ENCODE measurements at regions not wholly inside any gene's neighbourhood (a gene's known extent, or its start where the extent isn't known, plus 50 kb on each side); places are given as distances from the start of the nearest gene placed in this dataset.

DNA sequence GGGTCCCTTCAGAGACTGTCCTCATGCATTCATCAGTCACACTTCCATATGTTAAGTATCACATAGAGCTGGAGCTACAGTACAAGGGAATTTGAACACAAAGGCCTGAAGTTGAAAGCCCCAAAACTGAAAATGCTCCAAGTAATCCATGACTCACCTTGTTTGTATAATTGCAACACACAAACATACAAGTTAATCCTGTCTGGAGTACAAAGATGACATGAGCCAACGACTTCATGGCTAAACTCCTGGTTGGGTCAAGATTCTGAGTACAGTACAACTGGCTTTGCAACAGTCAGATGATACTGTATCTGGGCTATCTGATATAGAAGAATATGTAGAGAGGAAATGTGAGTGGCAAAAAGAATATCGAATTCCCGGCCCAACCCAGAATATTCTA, 73.1 kb upstream of the AASS start:
- 48 to 62% (median 59%) methylated on average over 3 of the region's 3 CpGs for WGBS, 4 donors
- H3K36me3 ChIP-seq, result no peaks in the 10 kb centered on the region
- ATAC-seq (no peak), DNase-seq (no peak)
- TF ChIP-seq POLR2A (IDR thresholded peaks at IDR 0.05), result no peak
- TF ChIP-seq, protein P1, sequence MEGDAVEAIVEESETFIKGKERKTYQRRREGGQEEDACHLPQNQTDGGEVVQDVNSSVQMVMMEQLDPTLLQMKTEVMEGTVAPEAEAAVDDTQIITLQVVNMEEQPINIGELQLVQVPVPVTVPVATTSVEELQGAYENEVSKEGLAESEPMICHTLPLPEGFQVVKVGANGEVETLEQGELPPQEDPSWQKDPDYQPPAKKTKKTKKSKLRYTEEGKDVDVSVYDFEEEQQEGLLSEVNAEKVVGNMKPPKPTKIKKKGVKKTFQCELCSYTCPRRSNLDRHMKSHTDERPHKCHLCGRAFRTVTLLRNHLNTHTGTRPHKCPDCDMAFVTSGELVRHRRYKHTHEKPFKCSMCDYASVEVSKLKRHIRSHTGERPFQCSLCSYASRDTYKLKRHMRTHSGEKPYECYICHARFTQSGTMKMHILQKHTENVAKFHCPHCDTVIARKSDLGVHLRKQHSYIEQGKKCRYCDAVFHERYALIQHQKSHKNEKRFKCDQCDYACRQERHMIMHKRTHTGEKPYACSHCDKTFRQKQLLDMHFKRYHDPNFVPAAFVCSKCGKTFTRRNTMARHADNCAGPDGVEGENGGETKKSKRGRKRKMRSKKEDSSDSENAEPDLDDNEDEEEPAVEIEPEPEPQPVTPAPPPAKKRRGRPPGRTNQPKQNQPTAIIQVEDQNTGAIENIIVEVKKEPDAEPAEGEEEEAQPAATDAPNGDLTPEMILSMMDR (IDR thresholded peaks at IDR 0.05), result no peak
- no peak overlapping the region for H3K4me3 ChIP-seq
- no peak overlapping the region for H3K27ac ChIP-seq
- H3K4me1 ChIP-seq, result no peaks in the 10 kb centered on the region
- H3K9me3 ChIP-seq, result no peaks in the 10 kb centered on the region
- no peaks in the 10 kb centered on the region for H3K27me3 ChIP-seq
- intact Hi-C loops (cut with DNase I), result loop anchor here in 4 of 10 donors (5.0 kb wide), 3 partner anchors 310 to 935 kb away; no protein-coding TSS in a partner anchor

DNA sequence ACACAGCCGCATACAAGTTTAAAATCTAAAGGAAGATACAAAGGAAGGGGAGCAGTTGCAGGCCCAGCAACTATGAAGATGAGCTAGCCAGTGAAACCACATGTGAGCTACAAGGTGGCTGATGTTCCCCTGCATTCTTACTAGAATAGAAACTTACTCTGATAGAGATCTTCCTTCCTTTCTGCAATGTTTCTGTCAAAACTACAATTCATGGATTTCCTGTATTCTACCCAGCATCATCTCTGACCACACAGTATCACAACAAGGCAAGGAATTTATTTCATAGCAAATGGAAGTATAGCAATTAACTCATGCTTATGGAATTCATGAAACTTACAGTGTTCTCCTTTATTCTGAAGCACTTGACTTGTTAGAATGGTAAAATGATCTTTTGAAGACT, 68.7 kb upstream of the AASS start:
- H3K36me3 ChIP-seq, result no peaks in the 10 kb centered on the region
- DNase-seq (no peak), ATAC-seq (no peak)
- peaks cover 0 to 3% (median 0%) of the 10 kb centered on the region in 12 donors for H3K9me3 ChIP-seq
- H3K27ac ChIP-seq, result no peak overlapping the region
- 68 to 79% (median 77%) methylated on average over 1 of the region's 1 CpG for WGBS, 4 donors
- TF ChIP-seq POLR2A (IDR thresholded peaks at IDR 0.05), result no peak
- TF ChIP-seq, protein P1 (IDR thresholded peaks at IDR 0.05), result no peak
- no peaks in the 10 kb centered on the region for H3K27me3 ChIP-seq
- no peaks in the 10 kb centered on the region for H3K4me1 ChIP-seq
- no peak overlapping the region for H3K4me3 ChIP-seq
- intact Hi-C loops (cut with DNase I), result no loop called here

DNA sequence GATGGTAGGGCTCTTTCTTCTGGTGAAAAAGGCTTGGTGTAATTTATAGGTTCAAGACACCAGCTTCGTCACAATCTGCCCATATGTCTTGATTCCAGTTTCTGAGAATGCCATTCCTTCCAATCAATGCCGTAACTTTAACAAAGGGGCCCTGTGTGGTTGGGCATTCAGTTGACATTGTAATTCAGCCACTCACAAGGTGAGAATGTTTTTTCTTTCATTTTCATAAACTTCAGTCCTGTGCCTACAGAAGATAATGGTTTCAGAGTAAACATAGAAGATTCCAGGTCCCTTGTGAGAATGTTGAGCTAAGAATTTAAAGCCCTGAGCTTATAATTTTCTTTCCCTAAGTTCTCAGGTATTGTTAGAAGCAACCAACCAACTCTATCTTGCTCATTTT, 67.3 kb upstream of the AASS start:
- no peak for DNase-seq
- H3K9me3 ChIP-seq, result peaks cover 0 to 16% (median 0%) of the 10 kb centered on the region in 12 donors
- 86 to 94% (median 90%) methylated on average over 2 of the region's 2 CpGs for WGBS, 4 donors
- intact Hi-C loops (cut with DNase I), result no loop called here
- H3K4me1 ChIP-seq, result no peaks in the 10 kb centered on the region
- TF ChIP-seq, protein P1 (IDR thresholded peaks at IDR 0.05), result no peak
- H3K27ac ChIP-seq, result no peak overlapping the region
- no peak for ATAC-seq
- H3K36me3 ChIP-seq, result peaks cover 0 to 3% (median 0%) of the 10 kb centered on the region in 9 donors
- H3K27me3 ChIP-seq, result no peaks in the 10 kb centered on the region
- no peak overlapping the region for H3K4me3 ChIP-seq

DNA sequence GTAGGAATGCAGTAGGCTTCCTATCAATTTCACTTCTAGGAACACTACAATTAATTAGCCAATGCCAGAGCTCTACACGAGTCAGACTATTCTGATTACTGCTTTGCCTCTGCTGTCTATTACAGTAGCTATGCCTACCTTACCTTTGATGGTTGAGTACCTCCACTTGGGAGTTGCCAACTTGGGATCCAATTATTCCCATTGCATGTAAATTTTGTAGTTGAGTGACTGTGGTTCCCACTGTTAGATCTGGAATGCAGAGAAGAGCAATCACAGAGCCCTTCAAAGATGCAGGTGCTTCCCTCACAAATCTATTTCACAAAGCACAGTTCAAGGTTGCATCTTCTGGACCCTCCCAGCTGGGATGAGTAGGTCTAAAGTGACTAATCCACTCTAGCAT, 62.9 kb upstream of the AASS start:
- intact Hi-C loops (cut with DNase I), result no loop called here
- Histone ChIP-seq H3K36me3 (peaks cover 0 to 3% (median 0%) of the 10 kb centered on the region in 9 donors), H3K4me1 (no peaks in the 10 kb centered on the region), H3K9me3 (peaks cover 0 to 17% (median 0%) of the 10 kb centered on the region in 12 donors), H3K27ac (no peak overlapping the region), H3K4me3 (no peak overlapping the region), H3K27me3 (no peaks in the 10 kb centered on the region)
- WGBS, 4 donors, result 82 to 94% (median 89%) methylated on average over 1 of the region's 1 CpG
- no peak for DNase-seq
- TF ChIP-seq, protein P1 (IDR thresholded peaks at IDR 0.05), result no peak
- TF ChIP-seq POLR2A (IDR thresholded peaks at IDR 0.05), result no peak
- ATAC-seq, result no peak
